Pons (tissue), 1 donor: ENCODE measurements at regions not wholly inside any gene's neighbourhood (a gene's known extent, or its start where the extent isn't known, plus 50 kb on each side); places are given as distances from the start of the nearest gene placed in this dataset.
"Not testable (repeated sequence)": the region's sequence is repeated elsewhere in the genome, so short reads cannot be mapped to it uniquely, and the experiment has no call there.

Source experiments
- DNase-seq: peaks from one replicate; pipeline ENCODE4 v3.0.0-alpha.2; 2016; ENCODE audit warnings: low spot score

DNA sequence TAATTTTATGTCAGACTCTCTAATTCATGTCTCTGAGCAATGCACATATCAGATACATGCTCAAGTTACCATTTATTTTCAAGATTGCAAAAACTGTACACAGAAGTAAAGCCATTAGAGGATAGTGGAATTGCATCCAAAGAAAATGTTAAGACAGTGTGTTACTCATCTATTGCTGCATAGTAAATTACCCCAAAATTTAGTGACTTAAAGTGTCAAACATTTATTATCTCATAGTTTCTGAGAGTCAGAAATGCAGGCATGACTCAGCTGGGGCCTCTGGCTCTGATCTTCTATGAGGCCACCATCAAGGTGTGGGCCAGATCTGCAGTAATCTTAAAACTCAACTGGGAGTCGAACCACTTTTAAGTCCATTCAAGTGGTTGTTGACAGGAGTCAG, 275.2 kb downstream of the QDPR start:
- DNase-seq = no peak

GRCh38 chr4:17234678-17235077, 277.2 kb downstream of the QDPR start:
- no peak for DNase-seq

DNA sequence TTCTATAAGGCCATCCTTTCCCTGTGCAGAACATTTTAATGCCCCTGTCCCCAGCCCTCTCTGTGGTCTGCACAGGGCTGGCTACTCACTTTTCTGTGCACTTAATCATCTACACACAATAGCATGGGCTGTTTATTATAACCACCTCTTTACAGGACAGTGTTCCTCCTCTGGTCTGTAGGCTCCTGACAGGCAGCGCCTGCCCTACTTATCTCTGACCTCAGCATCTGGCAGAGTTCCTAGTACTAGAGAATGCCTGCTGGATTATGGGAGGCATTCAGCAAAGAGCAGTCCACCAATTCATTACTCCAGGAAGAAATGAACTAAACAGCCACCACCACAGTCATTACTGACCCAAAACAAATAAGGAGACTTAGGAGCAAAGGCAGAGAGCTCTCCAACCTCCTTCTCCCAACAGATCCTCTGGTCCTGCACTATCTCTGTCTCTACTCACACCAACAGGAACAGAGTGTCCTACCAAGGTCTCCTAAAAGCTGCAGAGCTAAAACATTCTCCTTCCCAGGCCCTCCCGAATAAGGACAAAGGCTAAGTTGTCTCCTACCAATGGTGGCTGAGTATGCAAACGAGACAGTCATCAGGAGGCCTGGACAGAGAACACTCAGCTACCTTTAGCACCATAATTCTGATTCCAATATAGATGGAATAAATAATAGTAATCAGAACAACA, 279.2 kb downstream of the QDPR start:
- peak; percentile 81 for DNase-seq

- DNase-seq = not testable (repeated sequence)
Observed at GRCh38 chr4:17231880-17232475, 279.9 kb downstream of the QDPR start.

GRCh38 chr4:17230727-17231126, 281.2 kb downstream of the QDPR start:
- no peak for DNase-seq

DNA sequence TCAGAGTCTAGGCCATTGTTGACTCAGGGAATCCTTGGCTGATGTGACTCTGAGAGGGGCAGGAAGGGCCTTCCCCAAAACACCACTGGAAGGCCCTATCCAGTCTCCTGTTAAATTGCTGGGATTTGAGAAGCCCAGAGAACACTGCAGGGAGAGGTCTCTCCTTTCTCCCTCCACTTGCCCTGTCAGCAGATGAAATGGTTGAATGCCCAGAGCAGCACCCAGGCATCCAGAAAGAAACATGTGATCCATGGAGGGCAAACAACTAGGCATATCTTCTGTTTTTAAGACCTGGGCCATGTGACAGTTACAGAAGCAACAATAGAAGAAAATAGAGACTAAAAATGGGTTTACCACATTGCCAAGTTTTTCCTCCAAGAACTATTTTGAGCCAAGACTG, 291.1 kb downstream of the QDPR start:
- no peak for DNase-seq

GRCh38 chr4:17218786-17219185, 293.1 kb downstream of the QDPR start:
- no peak for DNase-seq

DNA sequence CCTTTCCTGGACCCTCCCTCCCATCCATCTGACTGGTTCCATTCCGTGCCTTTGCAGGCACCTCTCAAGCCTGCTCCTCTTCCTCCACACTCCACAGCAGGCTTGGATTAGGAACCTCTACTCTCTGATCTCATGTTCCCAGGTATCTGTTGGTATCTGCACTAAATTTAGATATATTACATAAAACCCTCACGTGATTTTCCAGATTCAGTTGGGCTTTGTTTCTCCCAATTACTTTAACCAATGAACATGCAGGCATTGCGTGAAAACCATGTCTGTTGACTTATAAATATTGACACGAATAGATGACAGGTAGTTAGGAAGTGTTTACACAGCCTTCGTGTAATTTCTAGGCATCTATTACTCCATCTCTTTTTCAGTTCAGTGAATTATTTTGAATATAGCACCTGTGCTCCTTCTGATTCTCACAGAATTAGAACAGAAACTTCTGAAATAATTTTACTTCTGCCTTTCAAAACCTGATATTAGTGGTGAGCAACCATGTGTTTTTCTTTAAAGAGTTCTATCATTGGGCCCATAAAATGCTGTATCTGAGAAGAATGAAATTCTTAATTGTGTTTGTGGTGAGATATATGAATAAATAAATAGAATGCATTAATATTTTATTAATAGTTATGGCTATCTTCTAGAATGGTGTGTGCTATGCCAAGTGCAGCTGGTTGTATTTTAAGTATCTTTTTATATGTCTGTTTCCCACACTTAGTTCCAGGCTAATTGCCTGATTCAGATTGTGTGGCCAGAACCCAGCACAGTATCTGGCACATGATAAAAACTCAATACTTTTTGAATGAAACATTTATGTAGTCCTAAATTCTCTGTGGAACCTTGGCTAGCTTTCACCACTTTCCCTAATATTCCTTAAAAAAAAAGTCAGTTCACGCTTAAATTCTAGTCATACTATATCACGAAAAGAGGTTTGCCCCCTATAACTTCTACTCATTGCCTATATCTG, 304.8 kb downstream of the QDPR start:
- DNase-seq = no peak

- DNase-seq = no peak
Observed at GRCh38 chr4:17204908-17205307, 306.5 kb upstream of the LDB2 start.

DNA sequence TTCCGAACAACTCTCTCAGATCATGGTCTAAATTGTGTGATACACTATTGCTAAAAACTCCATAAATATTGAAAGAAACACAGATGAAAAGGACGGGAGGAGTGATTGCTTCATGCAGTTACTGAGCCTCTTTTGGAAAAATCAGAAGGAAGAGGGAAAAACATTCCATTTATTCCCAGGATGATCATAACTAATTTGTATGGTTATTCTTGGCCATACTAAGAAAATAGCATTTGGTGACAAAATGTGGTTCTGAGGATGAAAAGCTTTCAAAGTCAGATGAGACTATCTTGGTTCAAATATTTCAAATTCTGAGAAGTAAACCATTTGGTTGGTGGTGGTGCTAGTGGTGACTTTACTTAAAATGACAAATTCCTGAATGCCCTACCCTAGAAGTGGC, 305.4 kb upstream of the LDB2 start:
- no peak for DNase-seq

DNA sequence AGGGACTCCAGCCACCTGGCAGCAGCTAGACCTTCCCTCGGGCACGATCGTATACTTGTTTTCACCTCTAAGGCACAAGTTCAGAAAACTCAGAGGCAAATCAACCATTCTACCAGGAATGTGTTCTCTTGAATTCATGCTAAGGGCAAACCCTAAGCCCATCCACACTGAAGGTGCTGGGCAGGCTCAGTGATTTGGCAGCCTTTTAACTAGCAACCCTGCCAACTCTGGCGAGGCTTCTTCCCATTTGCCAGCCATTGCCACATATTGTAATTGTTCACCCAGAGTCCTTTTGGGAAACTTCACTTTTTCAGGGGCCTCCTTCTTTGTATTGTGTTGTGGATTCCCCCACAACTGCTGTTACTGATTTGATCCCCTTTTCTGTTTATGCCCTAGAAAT, 298.6 kb upstream of the LDB2 start:
- DNase-seq = peak; percentile 7

GRCh38 chr4:17195461-17196275, 297.2 kb upstream of the LDB2 start:
- no peak for DNase-seq

GRCh38 chr4:17194586-17194985, 296.1 kb upstream of the LDB2 start:
- no peak for DNase-seq

- no peak for DNase-seq
Observed at GRCh38 chr4:17189759-17190158, 291.3 kb upstream of the LDB2 start.

DNA sequence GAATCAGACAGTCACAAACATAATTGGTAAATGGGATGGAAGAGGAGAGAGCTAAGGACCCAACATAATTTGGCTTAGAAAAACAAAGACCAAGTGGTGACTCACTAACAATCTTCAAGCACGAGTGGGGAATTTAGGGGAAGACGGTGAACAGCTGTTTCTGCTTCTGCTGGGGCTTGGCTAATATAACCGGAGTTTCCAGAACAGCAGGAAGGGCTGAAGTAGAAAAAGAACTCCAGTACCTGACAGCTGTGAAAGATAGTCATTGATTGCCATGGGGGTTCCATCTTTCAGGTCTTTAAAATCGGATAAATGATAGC, 290.9 kb upstream of the LDB2 start:
- no peak for DNase-seq

GRCh38 chr4:17188547-17189400, 290.3 kb upstream of the LDB2 start:
- no peak for DNase-seq

DNA sequence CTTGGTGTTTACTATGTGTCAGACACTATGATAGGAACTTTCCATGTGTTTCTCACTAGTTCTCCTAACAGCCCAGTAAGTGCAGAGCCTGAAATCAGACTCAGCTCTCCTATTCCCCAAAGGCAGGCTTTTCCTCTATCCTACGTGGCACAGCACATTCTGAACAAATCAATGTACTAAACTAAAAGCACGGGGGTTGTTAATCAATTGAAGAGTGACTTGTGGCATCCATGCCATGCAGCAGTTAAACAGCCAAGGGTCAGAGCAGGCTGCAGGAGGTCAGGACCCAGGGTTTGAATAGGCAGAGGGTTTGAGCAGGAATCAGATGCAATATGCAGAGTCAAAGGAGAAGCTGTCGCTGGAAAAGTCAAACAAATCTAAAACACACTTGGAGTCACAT, 289.7 kb upstream of the LDB2 start:
- DNase-seq = no peak

DNA sequence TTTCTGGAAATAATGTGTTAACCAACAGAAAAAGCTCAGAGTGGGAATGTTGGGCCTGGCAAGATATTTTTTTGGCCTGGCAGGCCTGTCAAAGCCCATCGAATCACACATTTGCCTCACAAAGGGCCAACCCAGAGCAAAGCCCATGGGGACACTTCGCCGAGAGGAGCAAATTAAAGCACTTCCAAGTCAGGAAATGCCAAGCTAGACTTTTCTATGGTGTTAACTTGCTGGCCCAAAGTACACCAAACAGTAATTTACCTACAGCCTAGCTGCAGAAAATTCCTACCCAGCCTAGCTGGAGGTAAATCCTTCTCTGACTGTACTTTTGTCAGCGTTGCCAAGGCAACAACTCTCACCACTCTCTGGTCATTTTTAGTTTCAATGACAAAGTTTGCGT, 288.6 kb upstream of the LDB2 start:
- DNase-seq = no peak

DNA sequence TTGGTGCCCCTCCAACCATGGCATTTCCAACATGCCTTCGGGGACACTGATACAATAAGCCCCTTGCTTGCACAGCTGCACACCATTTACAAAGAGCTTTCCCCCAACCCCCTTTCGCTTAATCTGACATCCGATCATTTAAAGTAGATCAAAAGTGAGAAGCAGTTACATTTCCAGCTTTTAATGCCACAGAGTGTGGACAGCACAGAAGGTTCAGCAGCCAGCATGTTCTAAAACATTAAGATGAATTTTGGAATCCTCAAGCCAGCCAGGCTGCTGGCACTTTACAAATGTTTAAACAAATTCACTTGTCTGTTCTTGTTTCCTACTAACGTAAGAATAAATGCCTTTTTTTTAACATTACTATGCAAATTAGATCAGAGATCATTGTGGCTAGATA, 284.4 kb upstream of the LDB2 start:
- DNase-seq = no peak

DNA sequence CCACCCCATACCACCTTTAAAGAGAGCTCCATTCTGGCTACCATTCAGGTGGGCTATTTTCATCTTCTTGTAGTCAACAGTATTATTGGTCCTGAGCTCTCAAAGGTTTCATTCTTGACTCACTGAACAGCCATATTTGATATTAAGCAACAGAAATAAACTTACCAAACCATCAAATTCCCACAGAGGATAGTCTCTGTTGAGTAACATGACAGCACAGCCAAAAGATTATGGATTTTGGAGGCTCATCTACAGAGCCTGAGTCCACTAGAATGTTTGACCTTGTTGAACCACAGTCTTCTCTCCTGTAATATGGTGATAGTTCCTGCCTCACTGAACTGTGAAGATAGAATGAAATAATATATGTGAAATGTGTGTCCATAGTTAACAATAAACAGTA, 276.3 kb upstream of the LDB2 start:
- no peak for DNase-seq

GRCh38 chr4:17173300-17173699, 274.9 kb upstream of the LDB2 start:
- DNase-seq = no peak
